Stimulated activated CD8-positive, alpha-beta memory T cell treated with anti-CD3 and anti-CD28 coated beads, Interleukin-4, amount 100 ng/mL, for 24 hours (primary cell): ENCODE measurements at regions not wholly inside any gene's neighbourhood (a gene's known extent, or its start where the extent isn't known, plus 50 kb on each side); places are given as distances from the start of the nearest gene placed in this dataset.

Source experiments
- DNase-seq: peaks from one replicate; pipeline ENCODE4 v3.0.0-alpha.2; 2020; ENCODE audit warnings: low read depth

GRCh38 chr6:163659803-163660202 lies 245.3 kb downstream of the QKI start:
- no peak for DNase-seq

GRCh38 chr6:163655217-163656121 lies 241.0 kb downstream of the QKI start:
- no peak for DNase-seq

- DNase-seq, result no peak
Measured at GRCh38 chr6:163651915-163652668, 237.6 kb downstream of the QKI start.

GRCh38 chr6:163651426-163651825 lies 236.9 kb downstream of the QKI start:
- no peak for DNase-seq

- no peak for DNase-seq
Measured at GRCh38 chr6:163648868-163649267, 234.3 kb downstream of the QKI start.

GRCh38 chr6:163647624-163648023 lies 233.1 kb downstream of the QKI start:
- no peak for DNase-seq

GRCh38 chr6:163646866-163647265 lies 232.3 kb downstream of the QKI start:
- DNase-seq, result no peak

GRCh38 chr6:163646133-163646532 lies 231.6 kb downstream of the QKI start:
- no peak for DNase-seq

- DNase-seq, result no peak
Measured at GRCh38 chr6:163645560-163645959, 231.0 kb downstream of the QKI start.

GRCh38 chr6:163643866-163644265 lies 229.3 kb downstream of the QKI start:
- DNase-seq, result no peak

- DNase-seq, result no peak
Measured at GRCh38 chr6:163641706-163642105, 227.2 kb downstream of the QKI start.

- no peak for DNase-seq
Measured at GRCh38 chr6:163640641-163641040, 226.1 kb downstream of the QKI start.

- DNase-seq, result no peak
Measured at GRCh38 chr6:163637524-163637923, 223.0 kb downstream of the QKI start.

- DNase-seq, result no peak
Measured at GRCh38 chr6:163635731-163636364, 221.3 kb downstream of the QKI start.

- DNase-seq, result no peak
Measured at GRCh38 chr6:163635315-163635714, 220.8 kb downstream of the QKI start.

GRCh38 chr6:163634211-163635171 lies 220.0 kb downstream of the QKI start:
- DNase-seq, result no peak

- no peak for DNase-seq
Measured at GRCh38 chr6:163630991-163631390, 216.5 kb downstream of the QKI start.

GRCh38 chr6:163630572-163630971 lies 216.1 kb downstream of the QKI start:
- DNase-seq, result no peak

GRCh38 chr6:163630096-163630495 lies 215.6 kb downstream of the QKI start:
- no peak for DNase-seq
